RWPE1 (cell line): ENCODE measurements at regions not wholly inside any gene's neighbourhood (a gene's known extent, or its start where the extent isn't known, plus 50 kb on each side); places are given as distances from the start of the nearest gene placed in this dataset.

Source experiments
- CTCF ChIA-PET: fragments of 350-600 bp; sonication (Branson Sonifier 250); formaldehyde crosslinking; extraction: SDS; loops from one replicate; lab custom pipeline; 2021; lab: Yijun Ruan, JAX
- POLR2A ChIA-PET: fragments of 400-600 bp; formaldehyde crosslinking; extraction: SDS; loops from one replicate; lab custom pipeline; 2020; ENCODE audit warnings: antibody characterized with exemption; ENCODE audit not compliant: low non-redundant PET; lab: Yijun Ruan, JAX
- DNase-seq: peaks from one replicate; pipeline ENCODE4 v3.0.0; 2012; ENCODE audit warnings: low spot score
- H3K27ac ChIP-seq: fragments of 450-650 bp; 2 replicates; pipeline ENCODE4 v1.5.1; 2017
- TF ChIP-seq, protein P1 (sequence below): fragments of 450-650 bp; conservative IDR thresholded peaks from 2 replicates; pipeline ENCODE4 v1.5.1; 2017; ENCODE audit warnings: low read depth, mild to moderate bottlenecking

DNA sequence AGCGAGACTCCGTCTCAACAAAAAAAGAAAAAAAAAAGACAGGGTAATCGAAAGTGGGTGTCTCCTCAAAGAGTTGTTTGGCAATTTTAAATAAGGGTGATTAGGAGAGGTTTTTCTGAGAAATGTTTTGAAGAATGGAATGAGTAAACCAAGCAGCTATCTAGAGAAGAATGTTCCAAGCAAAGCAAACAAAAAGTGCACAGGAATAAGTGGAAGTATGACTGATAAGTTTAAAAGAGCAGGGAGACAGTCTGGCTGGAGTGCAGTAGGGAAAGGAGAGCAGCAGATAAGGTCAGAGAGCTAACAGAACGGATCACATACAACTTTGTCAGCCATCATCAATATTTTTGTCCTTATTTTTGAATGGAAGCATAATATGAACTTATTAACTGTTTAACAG is 853.5 kb downstream of the TUSC7 start:
- CTCF ChIA-PET: no interaction called here
- no peak for DNase-seq
- POLR2A ChIA-PET: no interaction called here
- no peak overlapping the region for H3K27ac ChIP-seq
- TF ChIP-seq, protein P1, sequence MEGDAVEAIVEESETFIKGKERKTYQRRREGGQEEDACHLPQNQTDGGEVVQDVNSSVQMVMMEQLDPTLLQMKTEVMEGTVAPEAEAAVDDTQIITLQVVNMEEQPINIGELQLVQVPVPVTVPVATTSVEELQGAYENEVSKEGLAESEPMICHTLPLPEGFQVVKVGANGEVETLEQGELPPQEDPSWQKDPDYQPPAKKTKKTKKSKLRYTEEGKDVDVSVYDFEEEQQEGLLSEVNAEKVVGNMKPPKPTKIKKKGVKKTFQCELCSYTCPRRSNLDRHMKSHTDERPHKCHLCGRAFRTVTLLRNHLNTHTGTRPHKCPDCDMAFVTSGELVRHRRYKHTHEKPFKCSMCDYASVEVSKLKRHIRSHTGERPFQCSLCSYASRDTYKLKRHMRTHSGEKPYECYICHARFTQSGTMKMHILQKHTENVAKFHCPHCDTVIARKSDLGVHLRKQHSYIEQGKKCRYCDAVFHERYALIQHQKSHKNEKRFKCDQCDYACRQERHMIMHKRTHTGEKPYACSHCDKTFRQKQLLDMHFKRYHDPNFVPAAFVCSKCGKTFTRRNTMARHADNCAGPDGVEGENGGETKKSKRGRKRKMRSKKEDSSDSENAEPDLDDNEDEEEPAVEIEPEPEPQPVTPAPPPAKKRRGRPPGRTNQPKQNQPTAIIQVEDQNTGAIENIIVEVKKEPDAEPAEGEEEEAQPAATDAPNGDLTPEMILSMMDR: no peak

DNA sequence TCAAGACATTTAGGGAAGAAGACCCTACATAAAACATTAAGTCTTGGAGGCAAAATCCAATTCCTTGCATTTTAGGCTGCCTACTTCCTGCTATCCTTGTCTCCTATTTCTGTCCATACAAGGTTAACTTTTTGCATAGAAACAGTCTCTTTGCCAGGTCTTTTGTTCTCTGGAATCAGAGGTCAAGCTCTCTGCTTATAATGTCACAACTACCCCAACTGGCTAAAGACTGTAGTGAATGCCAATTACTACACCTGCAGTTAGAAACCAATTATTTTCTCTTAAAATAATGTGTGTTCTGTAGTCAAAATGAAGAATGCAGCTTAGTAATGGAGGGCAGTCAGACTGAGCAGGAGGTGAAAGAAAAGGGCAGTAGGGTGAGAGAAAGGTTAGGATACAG is 856.2 kb downstream of the TUSC7 start:
- ChIA-PET CTCF (no interaction called here), POLR2A (no interaction called here)
- H3K27ac ChIP-seq: no peak overlapping the region
- no peak for DNase-seq
- TF ChIP-seq, protein P1: no peak

DNA sequence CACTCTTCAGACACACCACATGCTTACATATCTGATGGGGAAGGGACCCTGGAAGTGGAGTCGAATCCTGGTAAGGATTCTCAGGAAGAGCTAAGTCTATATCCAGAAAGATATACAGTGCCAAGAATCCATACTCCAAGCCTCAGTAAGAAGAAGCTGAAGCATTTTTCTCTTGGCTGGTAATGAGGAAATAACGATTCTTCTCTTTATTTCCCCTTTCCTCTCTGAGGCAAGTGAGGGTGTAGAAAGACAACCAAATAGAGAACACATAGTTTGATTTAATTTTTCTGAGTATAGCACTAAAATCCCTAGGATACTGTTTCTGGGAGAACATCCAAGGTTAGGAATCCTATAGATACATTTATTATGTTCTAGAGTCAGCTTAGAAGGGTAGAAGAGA is 857.3 kb downstream of the TUSC7 start:
- CTCF ChIA-PET: no interaction called here
- TF ChIP-seq, protein P1: no peak
- POLR2A ChIA-PET: no interaction called here
- no peak overlapping the region for H3K27ac ChIP-seq
- no peak for DNase-seq

DNA sequence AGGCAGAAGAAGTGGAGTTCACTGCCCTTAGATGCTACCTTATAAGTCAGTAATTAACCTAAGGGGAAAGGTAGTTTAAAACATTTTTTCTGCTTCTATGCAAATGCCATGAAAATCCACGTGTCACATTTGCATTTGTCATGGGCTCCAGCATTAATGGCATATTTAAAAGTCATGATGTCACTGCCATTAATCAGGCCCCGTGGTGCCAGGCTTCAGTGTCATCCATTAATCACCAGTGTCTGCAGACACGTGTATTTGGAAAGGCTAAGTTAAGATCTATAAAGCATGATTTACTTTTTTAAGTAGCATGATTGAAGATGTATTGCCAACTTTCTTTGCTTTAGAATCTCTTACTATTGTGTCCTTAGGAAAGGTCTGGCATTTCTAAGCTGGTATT is 857.8 kb downstream of the TUSC7 start:
- CTCF ChIA-PET: interaction anchor here (0.7 kb wide), 1 partner anchor 835 kb away, joined by 3 read pairs; no protein-coding TSS in a partner anchor

DNA sequence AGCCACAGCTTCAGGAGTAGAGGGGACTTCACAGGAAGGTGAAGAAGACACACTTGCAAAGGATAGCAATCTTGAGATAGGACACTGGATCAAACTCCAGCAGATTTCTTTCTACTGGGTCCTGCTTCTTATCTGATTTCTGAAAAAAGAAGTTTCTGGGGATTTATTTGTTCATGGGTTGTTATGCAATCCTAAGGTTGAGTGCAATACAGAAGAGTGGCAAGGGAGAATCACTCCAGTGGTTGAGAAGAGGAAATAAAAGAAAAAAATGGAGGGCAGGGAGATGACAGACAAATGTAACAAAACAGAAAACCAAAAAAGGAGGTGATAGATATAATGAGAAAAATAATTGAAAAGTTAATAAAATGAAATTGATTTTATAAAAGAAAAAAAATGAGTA is 858.3 kb downstream of the TUSC7 start:
- H3K27ac ChIP-seq: no peak overlapping the region
- ChIA-PET CTCF (interaction anchor here (0.7 kb wide), 1 partner anchor 834 kb away, joined by 3 read pairs; no protein-coding TSS in a partner anchor), POLR2A (no interaction called here)
- no peak for DNase-seq
- TF ChIP-seq, protein P1: no peak

More for the DNA sequence above, 857.8 kb downstream of the TUSC7 start:
- POLR2A ChIA-PET: no interaction called here
- TF ChIP-seq, protein P1: no peak
- DNase-seq: no peak
- H3K27ac ChIP-seq: no peak overlapping the region

DNA sequence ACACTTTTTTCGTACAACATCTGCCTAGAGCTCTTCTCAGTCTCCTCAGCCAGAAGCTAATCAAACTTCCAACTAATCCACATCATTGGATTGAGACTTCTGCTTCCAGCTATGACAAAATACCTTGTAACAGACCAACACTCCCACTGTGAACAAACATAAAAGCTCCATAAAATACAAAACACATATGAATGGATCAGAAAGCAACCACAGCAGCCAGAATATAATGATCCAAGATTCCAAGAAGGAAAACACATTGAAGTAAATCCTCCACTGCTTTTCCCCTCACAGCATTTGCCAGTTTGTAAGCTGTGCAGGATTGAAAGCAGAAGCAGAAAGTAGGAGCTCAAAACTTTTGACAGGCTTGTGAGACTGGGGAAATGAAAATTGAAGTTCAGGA is 863.2 kb downstream of the TUSC7 start:
- no peak for DNase-seq
- TF ChIP-seq, protein P1: no peak
- CTCF ChIA-PET: no interaction called here
- H3K27ac ChIP-seq: no peak overlapping the region
- POLR2A ChIA-PET: no interaction called here

DNA sequence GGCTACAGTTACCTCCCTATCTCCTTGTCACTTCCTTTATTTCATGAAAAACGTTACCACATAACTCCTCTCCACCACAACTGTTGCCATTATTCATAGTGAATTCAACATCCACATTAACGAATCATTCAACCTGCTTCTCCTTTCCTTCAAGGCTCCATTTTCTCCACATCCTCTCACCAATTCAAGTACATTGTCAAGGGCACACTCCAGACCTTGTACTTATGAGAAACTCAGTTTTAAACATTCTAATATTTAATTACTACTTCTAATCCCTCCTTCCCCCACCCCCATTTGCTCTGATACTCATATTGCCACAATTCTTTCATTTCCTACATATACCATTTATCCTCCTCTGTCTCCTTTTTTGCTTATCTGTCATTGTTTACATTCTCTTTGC is 871.2 kb downstream of the TUSC7 start:
- DNase-seq: no peak
- POLR2A ChIA-PET: no interaction called here
- no peak overlapping the region for H3K27ac ChIP-seq
- TF ChIP-seq, protein P1: no peak
- CTCF ChIA-PET: no interaction called here
